HG03439 (cell line): ENCODE measurements at regions not wholly inside any gene's neighbourhood (a gene's known extent, or its start where the extent isn't known, plus 50 kb on each side); places are given as distances from the start of the nearest gene placed in this dataset.

Experiments
- ATAC-seq: cut with Tn5 transposase; IDR thresholded peaks from one replicate; pipeline ENCODE4 v1.9.1; 2021; ENCODE audit warnings: mild to moderate bottlenecking, moderate library complexity; ENCODE audit not compliant: unreplicated experiment

- no peak for ATAC-seq
Observed at GRCh38 chr2:45180779-45181178, 171.5 kb upstream of the SIX2 start.

GRCh38 chr2:45180033-45180746, 170.9 kb upstream of the SIX2 start:
- no peak for ATAC-seq

DNA sequence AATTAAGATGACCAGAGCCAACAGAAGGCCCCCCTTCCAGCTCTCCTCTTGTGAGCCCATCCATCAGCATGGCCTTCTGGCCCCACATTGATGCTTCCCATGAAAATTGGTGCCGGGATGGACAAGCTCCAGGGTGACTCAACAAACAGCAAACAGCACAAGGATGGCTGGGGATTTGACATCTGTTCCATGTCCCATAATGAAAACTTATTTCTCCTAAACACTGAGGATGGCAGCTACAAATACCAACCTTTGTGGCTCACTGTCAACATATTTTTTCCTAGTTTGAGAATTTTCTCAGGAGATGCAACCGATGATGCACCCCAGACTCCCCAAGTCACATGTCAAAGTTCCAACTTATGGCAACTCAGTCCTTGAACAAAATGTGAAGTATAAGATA, 169.6 kb upstream of the SIX2 start:
- ATAC-seq, result no peak

- no peak for ATAC-seq
Observed at GRCh38 chr2:45178359-45178758, 169.1 kb upstream of the SIX2 start.

DNA sequence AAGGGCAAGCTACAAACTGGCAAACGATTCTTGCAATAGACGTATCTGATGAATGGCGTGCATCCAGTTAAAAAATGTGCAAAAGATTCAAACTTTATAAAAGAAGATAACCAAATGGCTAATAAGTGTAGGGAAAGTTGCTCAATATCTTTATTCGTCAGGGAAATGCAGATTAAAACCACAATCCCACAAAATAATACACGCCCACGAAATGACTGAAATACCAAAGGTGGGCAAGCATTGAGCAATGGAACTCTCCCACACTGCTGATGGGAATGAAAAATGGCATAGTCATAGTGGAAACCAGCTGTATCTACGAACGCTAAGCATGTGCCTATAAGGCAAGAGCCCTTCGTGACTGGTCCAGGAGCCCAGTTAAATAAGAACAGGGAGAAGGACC, 168.6 kb upstream of the SIX2 start:
- ATAC-seq, result no peak

- no peak for ATAC-seq
Observed at GRCh38 chr2:45176390-45176789, 167.1 kb upstream of the SIX2 start.

DNA sequence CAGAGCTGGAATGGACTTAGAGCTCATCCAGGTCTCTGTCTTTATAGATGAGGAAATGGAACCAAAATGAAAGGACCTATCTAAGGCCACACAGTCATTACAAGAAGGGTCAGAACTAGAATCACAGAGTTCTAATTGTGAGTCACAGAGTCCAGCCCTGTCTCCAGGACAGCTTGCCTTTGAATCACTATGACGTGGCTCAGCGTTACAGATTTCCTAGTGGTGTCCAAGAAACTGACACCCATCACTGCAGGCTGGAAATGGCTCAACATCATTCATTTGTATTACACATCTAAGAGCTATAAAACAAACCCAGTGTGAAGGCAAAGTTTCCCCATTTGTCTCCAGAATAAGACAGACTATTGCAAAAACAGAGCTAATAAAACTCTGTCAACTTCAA, 164.3 kb upstream of the SIX2 start:
- no peak for ATAC-seq

- ATAC-seq, result no peak
Observed at GRCh38 chr2:45172760-45173392, 163.6 kb upstream of the SIX2 start.

DNA sequence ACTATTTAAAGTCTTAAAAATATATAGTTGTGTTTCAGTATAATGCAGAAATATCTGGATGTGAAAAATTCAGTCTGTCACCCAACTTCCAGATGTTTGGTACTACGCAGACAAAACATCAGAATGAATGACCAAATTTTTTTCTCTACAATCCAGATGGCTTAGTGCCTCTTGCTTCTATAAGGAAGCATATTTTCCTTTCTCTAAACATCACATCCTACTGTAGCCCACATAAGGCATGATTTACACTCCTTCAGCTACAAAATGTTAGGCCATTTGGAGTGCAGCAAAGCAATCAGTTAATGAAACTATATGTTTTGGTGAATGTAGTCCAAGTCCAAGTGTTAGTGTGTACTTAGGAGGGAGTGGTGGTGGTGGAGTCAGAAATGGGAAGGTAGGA, 162.9 kb upstream of the SIX2 start:
- ATAC-seq, result no peak

DNA sequence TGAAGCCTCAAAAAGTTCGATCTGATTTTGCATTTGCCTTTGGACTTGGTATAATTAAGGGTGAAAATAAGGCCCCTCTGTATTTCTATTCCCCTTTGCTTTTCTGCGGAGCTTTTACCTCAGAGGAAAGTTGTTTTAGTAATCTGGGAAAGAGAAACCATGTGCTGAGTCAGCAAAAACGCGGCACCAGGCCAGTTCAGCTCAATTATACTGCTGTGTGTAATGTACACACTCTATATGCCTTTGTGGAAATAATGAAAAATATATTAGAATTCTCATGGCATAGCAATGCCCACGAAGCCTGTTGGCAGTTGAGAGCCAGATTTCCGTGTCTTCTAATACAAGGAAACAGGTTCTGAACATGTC, 161.9 kb upstream of the SIX2 start:
- no peak for ATAC-seq

DNA sequence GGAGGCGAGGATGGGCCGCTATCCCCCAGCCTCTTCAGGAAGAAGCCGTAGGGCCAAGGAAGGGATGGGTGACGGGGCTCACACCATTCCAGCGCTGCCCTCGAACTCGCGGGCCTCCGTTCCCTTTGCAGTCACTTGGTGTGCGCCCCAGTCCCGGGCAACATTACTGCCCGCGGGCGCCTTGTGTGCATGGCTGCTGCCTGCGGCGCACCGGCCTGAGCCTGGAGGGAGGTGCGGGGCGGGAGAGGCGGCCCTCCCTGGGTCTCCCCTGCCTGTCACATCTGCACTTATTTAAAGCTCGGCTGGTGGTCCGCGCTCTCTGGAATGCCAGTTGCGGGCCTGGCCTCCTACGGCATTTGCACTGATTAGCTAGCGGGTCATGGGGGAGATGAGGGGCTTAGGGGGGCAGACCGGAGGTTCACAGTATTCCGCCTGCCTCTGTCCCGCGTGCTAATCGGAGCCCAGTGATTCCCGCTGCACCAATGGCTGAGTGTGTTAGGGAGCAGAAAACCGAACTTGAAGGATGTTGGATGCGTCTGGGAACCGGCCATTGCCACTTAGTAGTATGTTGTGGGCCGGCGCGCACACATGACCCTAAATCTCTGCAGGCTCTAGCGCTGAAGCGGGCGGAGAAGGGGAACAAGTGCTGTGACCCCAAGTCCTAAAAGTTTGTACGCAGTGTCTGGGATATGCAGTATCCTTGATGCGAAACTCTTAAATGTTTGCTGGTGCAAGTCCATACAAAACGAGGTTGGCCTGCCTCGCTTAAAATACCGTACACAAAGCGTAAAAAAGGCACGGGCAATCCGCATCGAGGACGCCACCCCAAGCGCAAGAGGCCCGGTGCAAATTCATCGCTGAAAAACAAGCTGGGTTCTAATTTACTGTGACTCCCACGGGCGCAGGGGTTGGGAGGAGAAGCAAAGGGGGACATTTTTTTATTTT, 161.2 kb upstream of the SIX2 start:
- ATAC-seq, result no peak

- no peak for ATAC-seq
Observed at GRCh38 chr2:45169339-45170190, 160.3 kb upstream of the SIX2 start.

GRCh38 chr2:45168711-45169338, 159.6 kb upstream of the SIX2 start:
- no peak for ATAC-seq

DNA sequence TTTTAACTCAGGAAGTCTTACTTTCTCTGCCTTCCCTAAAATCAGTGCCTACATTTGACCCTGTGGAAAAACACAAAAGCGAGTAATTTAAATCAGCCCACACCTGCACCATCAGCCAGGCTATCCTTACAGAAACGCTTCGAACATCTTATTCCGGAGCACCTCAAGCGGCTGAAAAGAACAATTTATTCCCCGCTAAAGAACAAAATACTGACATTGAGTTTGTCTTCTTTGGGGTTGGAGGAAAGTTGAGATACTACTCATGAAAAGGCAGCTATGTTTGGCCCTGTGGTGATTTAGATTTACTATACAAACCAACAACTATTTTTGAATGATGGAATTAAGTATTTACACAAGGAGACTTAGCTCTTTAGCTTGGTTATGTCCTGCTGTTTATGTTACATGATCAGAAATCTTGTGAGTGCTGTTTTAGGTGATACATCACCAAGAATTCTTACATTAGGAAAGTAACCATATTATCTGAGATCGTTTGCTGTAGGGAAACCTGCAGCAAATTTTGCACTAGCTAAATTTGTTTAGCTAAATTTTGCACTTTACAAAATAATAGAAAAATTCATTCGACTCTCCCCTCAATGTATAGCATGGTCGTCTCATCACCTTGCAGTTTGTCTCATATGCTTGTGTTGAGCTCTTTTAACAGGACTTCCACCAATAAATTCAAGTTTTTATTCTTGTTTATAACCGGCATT, 158.8 kb upstream of the SIX2 start:
- no peak for ATAC-seq

- ATAC-seq, result no peak
Observed at GRCh38 chr2:45166229-45166890, 157.1 kb upstream of the SIX2 start.

- ATAC-seq, result no peak
Observed at GRCh38 chr2:45162711-45163110, 153.5 kb upstream of the SIX2 start.

DNA sequence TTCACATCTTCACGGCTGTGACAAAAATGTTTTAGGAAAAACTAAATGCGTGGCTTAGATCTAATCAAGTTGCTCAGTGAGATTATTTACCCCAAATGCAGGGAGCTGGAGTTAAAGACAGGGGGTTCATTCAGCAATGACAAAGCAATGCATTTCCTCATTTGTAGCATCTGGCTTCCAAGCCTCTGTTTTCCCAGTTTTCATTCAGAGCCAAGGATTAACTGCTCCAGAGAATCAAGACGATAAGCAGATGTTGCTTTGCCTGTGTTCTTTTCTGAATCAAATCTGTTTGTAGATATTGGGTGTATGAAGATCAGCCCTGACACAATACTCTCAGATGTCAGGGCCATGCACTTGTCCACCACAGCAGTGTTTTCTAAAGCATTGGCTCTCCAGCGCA, 147.4 kb upstream of the SIX2 start:
- no peak for ATAC-seq

DNA sequence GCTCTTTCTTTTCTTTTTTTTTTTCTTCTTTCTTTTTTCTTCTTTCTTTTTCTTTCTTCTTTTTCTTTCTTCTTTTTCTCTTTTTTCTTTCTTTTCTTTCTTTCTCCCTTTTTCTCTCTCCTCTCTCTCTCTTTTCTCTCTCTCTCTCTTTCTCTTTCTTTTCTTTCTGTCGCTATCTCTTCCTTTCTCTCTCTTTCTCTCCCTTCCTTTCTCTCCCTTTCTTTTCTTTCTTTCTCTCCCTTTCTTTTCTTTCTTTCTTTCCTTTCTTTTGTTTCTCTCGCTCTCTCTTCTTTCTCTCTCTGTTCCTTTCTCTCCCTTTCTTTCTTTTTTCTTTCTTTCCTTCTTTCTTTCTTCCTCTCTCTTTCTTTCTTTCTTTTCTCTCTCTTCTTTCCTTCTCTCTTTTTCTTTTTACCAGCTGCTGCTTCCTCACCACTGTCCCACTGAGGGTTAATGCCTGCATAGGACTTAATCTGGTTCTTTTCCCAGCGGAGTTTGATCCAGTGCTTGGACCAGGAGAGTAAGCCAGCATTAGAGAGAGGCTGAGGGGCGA, 145.4 kb upstream of the SIX2 start:
- no peak for ATAC-seq

DNA sequence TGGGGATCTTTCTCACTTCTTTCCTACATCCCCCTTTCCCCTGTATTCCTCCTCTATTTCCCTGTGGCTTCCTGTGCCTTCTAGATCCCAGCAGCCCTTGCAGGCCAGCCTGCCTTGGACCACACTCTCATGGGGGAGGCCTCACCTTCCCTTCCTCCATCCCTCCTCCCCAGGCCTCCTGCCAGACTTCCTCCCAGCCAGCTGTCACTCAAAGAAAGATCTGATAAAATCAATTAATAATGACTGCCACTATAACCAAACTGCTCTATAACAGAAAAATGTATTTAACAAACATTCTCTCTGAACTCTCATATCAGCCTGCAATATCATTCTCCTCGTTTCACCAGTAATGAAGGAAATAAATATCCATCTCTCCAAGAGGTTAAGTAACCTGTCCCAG, 144.9 kb upstream of the SIX2 start:
- ATAC-seq, result no peak
